ENCODE measurements at regions not wholly inside any gene's neighbourhood (a gene's known extent, or its start where the extent isn't known, plus 50 kb on each side); places are given as distances from the start of the nearest gene placed in this dataset.

GRCh38 chr20:54879393-54879792 lies 404.0 kb downstream of the DOK5 start:
- H3K4me3 ChIP-seq (ENCODE audit: low read depth, low read length), result no peak overlapping the region
- TF ChIP-seq, protein P1, sequence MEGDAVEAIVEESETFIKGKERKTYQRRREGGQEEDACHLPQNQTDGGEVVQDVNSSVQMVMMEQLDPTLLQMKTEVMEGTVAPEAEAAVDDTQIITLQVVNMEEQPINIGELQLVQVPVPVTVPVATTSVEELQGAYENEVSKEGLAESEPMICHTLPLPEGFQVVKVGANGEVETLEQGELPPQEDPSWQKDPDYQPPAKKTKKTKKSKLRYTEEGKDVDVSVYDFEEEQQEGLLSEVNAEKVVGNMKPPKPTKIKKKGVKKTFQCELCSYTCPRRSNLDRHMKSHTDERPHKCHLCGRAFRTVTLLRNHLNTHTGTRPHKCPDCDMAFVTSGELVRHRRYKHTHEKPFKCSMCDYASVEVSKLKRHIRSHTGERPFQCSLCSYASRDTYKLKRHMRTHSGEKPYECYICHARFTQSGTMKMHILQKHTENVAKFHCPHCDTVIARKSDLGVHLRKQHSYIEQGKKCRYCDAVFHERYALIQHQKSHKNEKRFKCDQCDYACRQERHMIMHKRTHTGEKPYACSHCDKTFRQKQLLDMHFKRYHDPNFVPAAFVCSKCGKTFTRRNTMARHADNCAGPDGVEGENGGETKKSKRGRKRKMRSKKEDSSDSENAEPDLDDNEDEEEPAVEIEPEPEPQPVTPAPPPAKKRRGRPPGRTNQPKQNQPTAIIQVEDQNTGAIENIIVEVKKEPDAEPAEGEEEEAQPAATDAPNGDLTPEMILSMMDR (conservative IDR thresholded peaks at IDR 0.05; ENCODE audit: low read depth, low read length), result no peak

GRCh38 chr20:54875307-54875706 lies 399.9 kb downstream of the DOK5 start:
- TF ChIP-seq, protein P1 (conservative IDR thresholded peaks at IDR 0.05; ENCODE audit: low read depth, low read length), result no peak
- H3K4me3 ChIP-seq (ENCODE audit: low read depth, low read length), result no peak overlapping the region
- no peak for DNase-seq (ENCODE audit: low read depth)

More at GRCh38 chr20:54879393-54879792, 404.0 kb downstream of the DOK5 start:
- DNase-seq (ENCODE audit: low read depth), result no peak

DNA sequence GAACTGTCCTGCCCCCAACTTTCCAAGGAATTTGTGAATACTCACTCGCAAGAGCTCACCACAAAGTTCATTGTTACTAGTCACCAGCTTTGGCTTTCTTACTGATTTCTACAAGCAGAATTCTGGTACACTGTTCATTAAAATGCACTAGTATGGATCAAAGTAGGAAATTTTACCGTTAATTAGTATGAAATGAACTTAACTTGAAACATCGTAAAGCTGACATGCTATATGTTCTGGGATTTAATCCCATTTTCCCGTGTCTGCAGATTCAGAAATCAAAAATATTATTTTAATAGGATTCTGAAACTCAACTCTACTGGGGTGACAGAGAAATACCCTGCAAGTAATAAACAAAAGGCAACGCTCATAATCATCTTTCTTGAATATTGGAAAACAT lies 399.3 kb downstream of the DOK5 start:
- TF ChIP-seq, protein P1 (conservative IDR thresholded peaks at IDR 0.05; ENCODE audit: low read depth, low read length), result no peak

GRCh38 chr20:54872440-54872839 lies 397.0 kb downstream of the DOK5 start:
- TF ChIP-seq, protein P1 (conservative IDR thresholded peaks at IDR 0.05; ENCODE audit: low read depth, low read length), result no peak
- no peak overlapping the region for H3K4me3 ChIP-seq (ENCODE audit: low read depth, low read length)
- no peak for DNase-seq (ENCODE audit: low read depth)

More for the DNA sequence above, 399.3 kb downstream of the DOK5 start:
- DNase-seq (ENCODE audit: low read depth), result no peak
- H3K4me3 ChIP-seq (ENCODE audit: low read depth, low read length), result no peak overlapping the region

- no peak for DNase-seq (ENCODE audit: low read depth)
- TF ChIP-seq, protein P1 (conservative IDR thresholded peaks at IDR 0.05; ENCODE audit: low read depth, low read length), result no peak
- H3K4me3 ChIP-seq (ENCODE audit: low read depth, low read length), result no peak overlapping the region
Observed at GRCh38 chr20:54869765-54870164, 394.4 kb downstream of the DOK5 start.

GRCh38 chr20:54865273-54865672 lies 389.9 kb downstream of the DOK5 start:
- TF ChIP-seq, protein P1 (conservative IDR thresholded peaks at IDR 0.05; ENCODE audit: low read depth, low read length), result no peak
- DNase-seq (ENCODE audit: low read depth), result no peak
- no peak overlapping the region for H3K4me3 ChIP-seq (ENCODE audit: low read depth, low read length)

GRCh38 chr20:54860716-54861115 lies 385.3 kb downstream of the DOK5 start:
- TF ChIP-seq, protein P1 (conservative IDR thresholded peaks at IDR 0.05; ENCODE audit: low read depth, low read length), result no peak
- no peak for DNase-seq (ENCODE audit: low read depth)
- no peak overlapping the region for H3K4me3 ChIP-seq (ENCODE audit: low read depth, low read length)

Measured in epithelial cell of proximal tubule (primary cell).